ENCODE measurements at regions not wholly inside any gene's neighbourhood (a gene's known extent, or its start where the extent isn't known, plus 50 kb on each side); places are given as distances from the start of the nearest gene placed in this dataset.

- TF ChIP-seq POLR2A (IDR thresholded peaks at IDR 0.05) (no peak), POLR2AphosphoS5 (IDR thresholded peaks at IDR 0.05) (no peak), EP300 (IDR thresholded peaks at IDR 0.05; ENCODE audit: low read depth) (no peak), CTCF (IDR thresholded peaks at IDR 0.05) (no peak)
- intact Hi-C loops (cut with DNase I; ENCODE audit: low total_unique reads) = no loop called here
- no peaks in the 10 kb centered on the region for H3K9me3 ChIP-seq
- no peaks in the 10 kb centered on the region for H3K36me3 ChIP-seq
- 72 to 86% methylated on average over 4 to 8 of the region's 8 CpGs for WGBS, 2 donors (ENCODE audit: low coverage in 1 of 2)
- no peak for DNase-seq
- no peak overlapping the region for H3K27ac ChIP-seq
- no peak overlapping the region for H3K4me3 ChIP-seq
- in situ Hi-C loops (cut with MboI; ENCODE audit: low pct_ligation_motif_present in 1 of 4, low pct_unique_long_range_greater_than_20kb in 1 of 4, low sequenced_read_pairs in 3 of 4) = no loop called here
- H3K4me1 ChIP-seq = no peaks in the 10 kb centered on the region
- no peaks in the 10 kb centered on the region for H3K27me3 ChIP-seq
These were observed 602.9 kb upstream of the WWC1 start for GRCh38 chr5:167688341-167689130.

- H3K9me3 ChIP-seq = no peaks in the 10 kb centered on the region
- in situ Hi-C loops (cut with MboI; ENCODE audit: low pct_ligation_motif_present in 1 of 4, low pct_unique_long_range_greater_than_20kb in 1 of 4, low sequenced_read_pairs in 3 of 4) (no loop called here), intact Hi-C loops (cut with DNase I; ENCODE audit: low total_unique reads) (no loop called here)
- H3K4me1 ChIP-seq = no peaks in the 10 kb centered on the region
- 76 to 81% methylated on average over 5 of the region's 5 CpGs for WGBS, 2 donors (ENCODE audit: low coverage in 1 of 2)
- H3K27me3 ChIP-seq = no peaks in the 10 kb centered on the region
- TF ChIP-seq CTCF (IDR thresholded peaks at IDR 0.05) (no peak), EP300 (IDR thresholded peaks at IDR 0.05; ENCODE audit: low read depth) (no peak), POLR2AphosphoS5 (IDR thresholded peaks at IDR 0.05) (no peak), POLR2A (IDR thresholded peaks at IDR 0.05) (no peak)
- no peaks in the 10 kb centered on the region for H3K36me3 ChIP-seq
- H3K27ac ChIP-seq = no peak overlapping the region
- no peak for DNase-seq
- H3K4me3 ChIP-seq = no peak overlapping the region
These were observed 596.9 kb upstream of the WWC1 start for GRCh38 chr5:167694325-167695147.

- H3K4me3 ChIP-seq = no peak overlapping the region
- H3K27me3 ChIP-seq = no peaks in the 10 kb centered on the region
- H3K27ac ChIP-seq = no peak overlapping the region
- H3K36me3 ChIP-seq = no peaks in the 10 kb centered on the region
- intact Hi-C loops (cut with DNase I; ENCODE audit: low total_unique reads) = no loop called here
- DNase-seq = no peak
- no peak for TF ChIP-seq EP300 (IDR thresholded peaks at IDR 0.05; ENCODE audit: low read depth)
- TF ChIP-seq POLR2AphosphoS5 (IDR thresholded peaks at IDR 0.05) = no peak
- TF ChIP-seq POLR2A (IDR thresholded peaks at IDR 0.05) = no peak
- no peak for TF ChIP-seq CTCF (IDR thresholded peaks at IDR 0.05)
- no peaks in the 10 kb centered on the region for H3K9me3 ChIP-seq
- in situ Hi-C loops (cut with MboI; ENCODE audit: low pct_ligation_motif_present in 1 of 4, low pct_unique_long_range_greater_than_20kb in 1 of 4, low sequenced_read_pairs in 3 of 4) = no loop called here
- no peaks in the 10 kb centered on the region for H3K4me1 ChIP-seq
- WGBS, 2 donors (ENCODE audit: low coverage in 1 of 2) = 51 to 88% methylated on average over 2 to 10 of the region's 10 CpGs
These were observed 594.7 kb upstream of the WWC1 start for GRCh38 chr5:167696558-167697314.

DNA sequence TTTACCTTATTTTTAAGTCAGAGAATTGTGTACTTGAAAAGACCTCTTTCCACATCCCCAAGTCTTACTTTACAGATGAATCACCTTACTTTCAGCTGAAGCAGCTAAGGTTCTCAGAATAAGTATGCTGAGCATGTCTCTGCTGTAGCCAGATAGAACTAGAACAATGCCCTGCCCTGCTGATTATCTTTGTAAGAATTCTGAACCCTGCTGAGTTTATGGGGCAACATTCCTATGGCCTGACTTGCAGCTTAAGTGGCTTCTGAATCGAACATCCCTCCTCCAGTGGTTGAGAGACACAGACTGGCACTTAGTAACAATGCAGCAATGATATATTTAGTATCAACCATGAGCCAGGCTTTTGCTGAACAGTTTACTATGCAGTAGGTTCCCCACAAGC, 592.0 kb upstream of the WWC1 start:
- Histone ChIP-seq H3K36me3 (no peaks in the 10 kb centered on the region), H3K27me3 (no peaks in the 10 kb centered on the region), H3K9me3 (no peaks in the 10 kb centered on the region), H3K27ac (no peak overlapping the region), H3K4me1 (no peaks in the 10 kb centered on the region), H3K4me3 (no peak overlapping the region)
- intact Hi-C loops (cut with DNase I; ENCODE audit: low total_unique reads) (no loop called here), in situ Hi-C loops (cut with MboI; ENCODE audit: low pct_ligation_motif_present in 1 of 4, low pct_unique_long_range_greater_than_20kb in 1 of 4, low sequenced_read_pairs in 3 of 4) (no loop called here)
- WGBS, 2 donors (ENCODE audit: low coverage in 1 of 2) = 20% methylated on average over 1 of the region's 1 CpG; no CpG with 5 or more reads in 1 of the 2 donors
- no peak for DNase-seq
- TF ChIP-seq CTCF (IDR thresholded peaks at IDR 0.05) = no peak
- no peak for TF ChIP-seq POLR2A (IDR thresholded peaks at IDR 0.05)
- no peak for TF ChIP-seq POLR2AphosphoS5 (IDR thresholded peaks at IDR 0.05)
- no peak for TF ChIP-seq EP300 (IDR thresholded peaks at IDR 0.05; ENCODE audit: low read depth)

Data from transverse colon (tissue), 4 donors.